GM13977 (cell line): ENCODE measurements at regions not wholly inside any gene's neighbourhood (a gene's known extent, or its start where the extent isn't known, plus 50 kb on each side); places are given as distances from the start of the nearest gene placed in this dataset.

ENCODE experiments used
- DNase-seq: peaks from one replicate; pipeline ENCODE4 v3.0.0; 2012; ENCODE audit warnings: low spot score
- CTCF ChIP-seq: IDR thresholded peaks from 2 replicates; pipeline ENCODE4 v1.5.1; 2012; ENCODE audit warnings: mild to moderate bottlenecking, control low read depth; ENCODE audit not compliant: insufficient read depth; ENCODE audit errors: extremely low read depth, missing control alignments
- in situ Hi-C: fragments of 300-500 bp; cut with MboI; formaldehyde crosslinking; loops from one replicate; pipeline ENCODE4 v1.12.0; 2022; ENCODE audit warnings: low sequenced_read_pairs, low pct_unique_long_range_greater_than_20kb, mixed read lengths, inconsistent platforms; ENCODE audit not compliant: unreplicated experiment

- DNase-seq = no peak
- no peak for TF ChIP-seq CTCF
- in situ Hi-C loops = no loop called here
These were observed 104.4 kb downstream of the SEC23IP start for GRCh38 chr10:119996944-119997343.

- in situ Hi-C loops = no loop called here
- TF ChIP-seq CTCF = no peak
- DNase-seq = no peak
These were observed 104.9 kb downstream of the SEC23IP start for GRCh38 chr10:119997429-119997828.

GRCh38 chr10:120002785-120003184 lies 110.3 kb downstream of the SEC23IP start:
- no peak for DNase-seq
- in situ Hi-C loops = no loop called here
- TF ChIP-seq CTCF = no peak

- in situ Hi-C loops = no loop called here
- no peak for TF ChIP-seq CTCF
- DNase-seq = no peak
These were observed 113.0 kb downstream of the SEC23IP start for GRCh38 chr10:120005207-120006201.

- no peak for TF ChIP-seq CTCF
- in situ Hi-C loops = no loop called here
These were observed 114.7 kb downstream of the SEC23IP start for GRCh38 chr10:120007261-120007660.

GRCh38 chr10:120011359-120012130 lies 119.0 kb downstream of the SEC23IP start:
- DNase-seq = no peak
- TF ChIP-seq CTCF = no peak
- in situ Hi-C loops = no loop called here

More at GRCh38 chr10:120007261-120007660, 114.7 kb downstream of the SEC23IP start:
- DNase-seq = no peak
